Keratinocyte (primary cell): ENCODE measurements at regions not wholly inside any gene's neighbourhood (a gene's known extent, or its start where the extent isn't known, plus 50 kb on each side); places are given as distances from the start of the nearest gene placed in this dataset.

Source experiments
- DNase-seq: peaks from one replicate; pipeline ENCODE4 v3.0.0-alpha.2; 2011; ENCODE audit warnings: low read depth, missing footprints, low spot score
- FAIRE-seq: peaks from 2 replicates; lab custom pipeline; 2011; peaks lifted over from hg19 to GRCh38; lab: Jason Lieb, UNC
- H2AFZ ChIP-seq: 2 replicates; pipeline ENCODE4 v1.6.0; 2012; ENCODE audit warnings: low read length, control low read depth, inconsistent platforms; ENCODE audit not compliant: control insufficient read depth
- H3K27ac ChIP-seq: 2 replicates; pipeline ENCODE4 v1.5.1; 2011; ENCODE audit warnings: low read length; ENCODE audit not compliant: control insufficient read depth, insufficient read depth
- H3K27me3 ChIP-seq: 3 replicates; pipeline ENCODE4 v1.6.0; 2011; ENCODE audit warnings: low read length; ENCODE audit not compliant: control insufficient read depth, insufficient read depth; ENCODE audit errors: extremely low read depth
- H3K36me3 ChIP-seq, 2 experiments: 2 replicates in 1 of 2; 3 replicates in 1 of 2; pipeline ENCODE4 v1.5.1; 2011; ENCODE audit warnings: low read length in 2 of 2, mild to moderate bottlenecking in 1 of 2; ENCODE audit not compliant: control insufficient read depth in 2 of 2, insufficient read depth in 2 of 2; ENCODE audit errors: extremely low read depth in 1 of 2
- H3K4me1 ChIP-seq: 3 replicates; pipeline ENCODE4 v1.5.1; 2011; ENCODE audit warnings: low read length; ENCODE audit not compliant: control insufficient read depth, insufficient read depth; ENCODE audit errors: extremely low read depth
- H3K4me2 ChIP-seq: 3 replicates; pipeline ENCODE4 v1.6.0; 2011; ENCODE audit warnings: low read depth, low read length; ENCODE audit not compliant: control insufficient read depth, insufficient read depth; ENCODE audit errors: extremely low read depth
- H3K4me3 ChIP-seq, 3 experiments: fragments of 200-600 bp in 1 of 3; sonication (generic) in 1 of 3; 2 replicates in 2 of 3; 3 replicates in 1 of 3; pipeline ENCODE4 v1.5.1; 2011 to 2016; ENCODE audit warnings: low read length in 3 of 3, mild to moderate bottlenecking in 3 of 3, control low read depth in 2 of 3, inconsistent platforms in 1 of 3, low read depth in 1 of 3, mixed read lengths in 1 of 3, mixed run types in 1 of 3, moderate library complexity in 1 of 3; ENCODE audit not compliant: control insufficient read depth in 2 of 3, insufficient read depth in 2 of 3; ENCODE audit errors: extremely low read depth in 1 of 3
- H3K79me2 ChIP-seq: 2 replicates; pipeline ENCODE4 v1.6.0; 2012; ENCODE audit warnings: low read length; ENCODE audit not compliant: control insufficient read depth, insufficient read depth
- H3K9ac ChIP-seq: 3 replicates; pipeline ENCODE4 v1.6.0; 2011; ENCODE audit warnings: low read length; ENCODE audit not compliant: control insufficient read depth, insufficient read depth; ENCODE audit errors: extremely low read depth
- H3K9me1 ChIP-seq: 3 replicates; pipeline ENCODE4 v1.6.0; 2011; ENCODE audit warnings: low read length; ENCODE audit not compliant: control insufficient read depth, insufficient read depth; ENCODE audit errors: extremely low read depth
- H3K9me3 ChIP-seq: 2 replicates; pipeline ENCODE4 v1.5.1; 2012; ENCODE audit warnings: low read depth, low read length; ENCODE audit not compliant: control insufficient read depth
- H4K20me1 ChIP-seq: 3 replicates; pipeline ENCODE4 v1.6.0; 2011; ENCODE audit warnings: low read length; ENCODE audit not compliant: control insufficient read depth, insufficient read depth; ENCODE audit errors: extremely low read depth
- CTCF ChIP-seq, 3 experiments: IDR thresholded peaks in 1 of 3; conservative IDR thresholded peaks in 1 of 3; optimal IDR thresholded peaks in 1 of 3; 2 replicates in 2 of 3; 3 replicates in 1 of 3; pipeline versions ENCODE3 to v1.5.1; 2011; ENCODE audit warnings: low read length in 3 of 3, mild to moderate bottlenecking in 3 of 3, moderate library complexity in 2 of 3, control low read depth in 1 of 3, inconsistent platforms in 1 of 3; ENCODE audit not compliant: insufficient read depth in 2 of 3; ENCODE audit errors: extremely low read depth in 1 of 3
- EZH2 ChIP-seq: IDR thresholded peaks from one replicate; pipeline ENCODE4 v1.6.1; 2012; ENCODE audit warnings: inconsistent platforms, mild to moderate bottlenecking, low read length, moderate library complexity
- dilution Hi-C: fragments of 300-500 bp; cut with MboI; formaldehyde crosslinking; loops from one replicate; pipeline ENCODE4 v1.7.0; 2020; ENCODE audit warnings: low sequenced_read_pairs; ENCODE audit not compliant: extremely low pct_ligation_motif_present

- DNase-seq (no peak), FAIRE-seq (no peak)
- Histone ChIP-seq H3K4me1 (no peaks in the 10 kb centered on the region), H4K20me1 (no peaks in the 10 kb centered on the region), H2AFZ (no peak overlapping the region), H3K36me3 (no peaks in the 10 kb centered on the region), H3K9me1 (no peaks in the 10 kb centered on the region), H3K4me3 (no peak overlapping the region), H3K9ac (no peak overlapping the region), H3K4me2 (no peak overlapping the region), H3K27ac (no peak overlapping the region), H3K27me3 (no peaks in the 10 kb centered on the region), H3K9me3 (no peaks in the 10 kb centered on the region), H3K79me2 (no peaks in the 10 kb centered on the region)
- TF ChIP-seq EZH2: no peak
- TF ChIP-seq CTCF (optimal IDR thresholded peaks at IDR 0.05 in 1 of 3, IDR thresholded peaks at IDR 0.05 in 1 of 3, conservative IDR thresholded peaks at IDR 0.05 in 1 of 3; ENCODE audit: extremely low read depth in 1 of 3, insufficient read depth in 2 of 3, low read length in 3 of 3): no peak
- dilution Hi-C loops: no loop called here
Observed at GRCh38 chr1:233791721-233792120, 112.8 kb upstream of the SLC35F3 start.

- no peak overlapping the region for H2AFZ ChIP-seq
- dilution Hi-C loops: no loop called here
- no peak overlapping the region for H3K4me3 ChIP-seq
- no peaks in the 10 kb centered on the region for H3K9me1 ChIP-seq
- H3K9me3 ChIP-seq: no peaks in the 10 kb centered on the region
- no peak overlapping the region for H3K9ac ChIP-seq
- no peak for DNase-seq
- H3K27ac ChIP-seq: no peak overlapping the region
- H3K79me2 ChIP-seq: no peaks in the 10 kb centered on the region
- H3K27me3 ChIP-seq: no peaks in the 10 kb centered on the region
- H3K36me3 ChIP-seq: no peaks in the 10 kb centered on the region
- no peak for FAIRE-seq
- no peak overlapping the region for H3K4me2 ChIP-seq
- no peaks in the 10 kb centered on the region for H3K4me1 ChIP-seq
- H4K20me1 ChIP-seq: no peaks in the 10 kb centered on the region
- no peak for TF ChIP-seq EZH2
- TF ChIP-seq CTCF (optimal IDR thresholded peaks at IDR 0.05 in 1 of 3, IDR thresholded peaks at IDR 0.05 in 1 of 3, conservative IDR thresholded peaks at IDR 0.05 in 1 of 3; ENCODE audit: extremely low read depth in 1 of 3, insufficient read depth in 2 of 3, low read length in 3 of 3): no peak
Observed at GRCh38 chr1:233794863-233795262, 109.6 kb upstream of the SLC35F3 start.
